ENCODE measurements at regions not wholly inside any gene's neighbourhood (a gene's known extent, or its start where the extent isn't known, plus 50 kb on each side); places are given as distances from the start of the nearest gene placed in this dataset.

DNA sequence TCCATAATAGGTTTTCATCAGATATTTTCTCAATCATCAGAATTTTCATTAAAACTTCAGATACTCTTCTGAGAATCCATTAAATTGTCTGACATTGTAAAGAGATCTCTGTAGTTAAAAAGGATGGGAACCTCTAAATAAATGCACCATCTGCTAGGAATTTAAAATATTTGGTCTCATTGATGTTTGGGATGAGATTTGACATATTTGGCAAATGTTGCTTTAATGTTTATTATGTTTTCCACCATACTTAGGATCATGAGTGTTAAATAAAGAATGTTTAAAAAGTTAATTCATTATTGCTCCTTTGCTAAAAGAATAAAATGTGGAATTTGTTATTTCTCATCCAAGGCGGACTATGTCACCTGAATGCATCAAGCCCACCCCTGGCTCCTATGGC is 85.5 kb upstream of the VANGL1 start:
- TF ChIP-seq EZH2 (IDR thresholded peaks at IDR 0.05; ENCODE audit: borderline replicate concordance, low read length) (no peak), CTCF (conservative IDR thresholded peaks at IDR 0.05 in 1 of 2, IDR thresholded peaks at IDR 0.05 in 1 of 2; ENCODE audit: extremely low read depth in 1 of 2, insufficient read depth in 1 of 2, low read depth in 1 of 2, low read length in 2 of 2) (no peak)

Measured in mammary epithelial cell (primary cell).